ENCODE measurements at regions not wholly inside any gene's neighbourhood (a gene's known extent, or its start where the extent isn't known, plus 50 kb on each side); places are given as distances from the start of the nearest gene placed in this dataset.
A peak's percentile ranks its signal among the peaks of the same experiment; 100 is the strongest.

DNA sequence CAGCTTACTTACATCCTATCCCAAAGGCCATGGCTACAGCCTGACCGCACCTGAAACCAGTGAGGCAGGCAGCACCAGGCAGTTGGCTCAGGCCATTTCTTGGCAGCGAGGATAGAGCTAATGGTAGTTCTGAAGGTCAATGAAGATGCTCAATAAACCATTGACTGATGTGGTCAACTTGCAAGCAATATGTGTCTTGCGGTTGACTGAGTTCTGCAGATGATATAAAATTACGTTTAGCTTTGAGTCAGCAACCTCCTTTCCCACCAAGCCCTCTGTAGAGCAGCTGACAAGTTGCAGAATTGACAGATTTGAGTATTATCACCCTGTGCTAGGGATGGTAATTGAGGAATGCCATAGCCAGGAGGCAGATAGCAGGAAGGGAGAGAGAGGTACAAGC is 189.0 kb upstream of the PUM3 start:
- ATAC-seq, result no peak

DNA sequence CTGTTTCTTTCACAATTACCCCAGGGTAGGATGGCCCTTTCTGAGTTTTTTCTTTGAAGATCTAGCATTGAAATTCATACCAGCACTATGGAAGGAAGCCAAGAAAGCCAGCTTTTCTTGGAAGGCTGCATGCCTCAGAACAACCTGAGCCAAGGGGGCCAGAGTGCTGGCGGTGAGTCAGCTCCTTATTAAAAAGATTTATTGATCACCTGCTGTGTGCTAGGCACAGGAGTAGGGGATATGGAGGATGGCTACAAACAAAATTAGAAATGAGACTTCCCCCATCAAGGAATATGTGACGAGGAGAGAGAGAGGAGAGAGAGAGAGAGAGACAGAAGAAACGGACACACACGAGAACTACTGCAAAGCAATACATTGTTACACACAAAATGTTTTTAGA is 184.6 kb upstream of the PUM3 start:
- peaks cover 2% of the 10 kb centered on the region for H3K27me3 Mint-ChIP-seq (ENCODE audit: low read depth)
- DNase-seq (no peak), ATAC-seq (no peak)
- H3K9me3 Mint-ChIP-seq, result no peaks in the 10 kb centered on the region
- H3K36me3 Mint-ChIP-seq (ENCODE audit: insufficient read depth), result no peaks in the 10 kb centered on the region
- H3K4me3 Mint-ChIP-seq, result no peak overlapping the region
- no peaks in the 10 kb centered on the region for H3K4me1 Mint-ChIP-seq (ENCODE audit: low read depth)

More for the DNA sequence above, 189.0 kb upstream of the PUM3 start:
- H3K9me3 Mint-ChIP-seq, result no peaks in the 10 kb centered on the region
- H3K4me1 Mint-ChIP-seq (ENCODE audit: low read depth), result no peaks in the 10 kb centered on the region
- H3K27me3 Mint-ChIP-seq (ENCODE audit: low read depth), result peaks cover 2% of the 10 kb centered on the region
- no peak for DNase-seq
- H3K36me3 Mint-ChIP-seq (ENCODE audit: insufficient read depth), result no peaks in the 10 kb centered on the region
- no peak overlapping the region for H3K4me3 Mint-ChIP-seq

DNA sequence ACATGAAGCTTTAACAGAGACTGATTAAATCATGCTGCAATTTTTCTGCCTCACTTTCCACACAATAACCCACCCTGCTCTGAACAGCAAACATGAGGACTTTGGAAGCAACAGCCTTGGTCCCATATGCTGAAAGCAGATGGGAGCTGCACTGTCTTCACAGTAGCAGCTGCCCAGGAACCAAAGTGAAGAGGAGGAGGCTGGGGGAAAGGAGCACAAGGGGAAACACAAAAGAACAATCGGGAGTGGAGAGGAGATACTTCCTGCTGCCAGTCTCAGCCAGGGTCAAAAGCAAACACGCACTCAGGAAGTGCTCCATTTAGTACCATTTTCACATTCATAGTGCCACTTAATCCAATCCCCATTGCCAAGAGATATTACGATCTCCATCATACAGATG is 183.3 kb upstream of the PUM3 start:
- no peak overlapping the region for H3K4me3 Mint-ChIP-seq
- ATAC-seq, result no peak
- H3K36me3 Mint-ChIP-seq (ENCODE audit: insufficient read depth), result no peaks in the 10 kb centered on the region
- no peaks in the 10 kb centered on the region for H3K27me3 Mint-ChIP-seq (ENCODE audit: low read depth)
- no peaks in the 10 kb centered on the region for H3K9me3 Mint-ChIP-seq
- no peaks in the 10 kb centered on the region for H3K4me1 Mint-ChIP-seq (ENCODE audit: low read depth)
- no peak for DNase-seq

DNA sequence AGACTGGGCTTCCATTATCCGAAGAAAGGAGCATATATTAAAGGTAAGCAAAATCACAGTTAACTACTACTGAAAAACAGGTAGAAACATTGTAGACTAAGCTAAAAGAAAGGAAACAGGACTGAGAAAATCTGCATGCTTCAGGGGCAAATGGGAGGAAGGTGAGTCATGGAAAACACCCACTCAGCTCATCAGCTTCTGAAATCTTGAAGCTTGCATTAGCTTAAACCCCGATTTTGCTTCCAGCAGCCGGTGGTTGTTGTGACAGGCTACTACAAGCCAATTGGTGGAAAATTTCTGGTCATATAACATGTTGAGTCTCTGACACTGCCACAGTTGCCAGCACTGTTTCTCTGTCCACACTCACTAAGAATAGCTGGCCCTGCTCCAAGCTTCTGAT is 179.6 kb upstream of the PUM3 start:
- H3K36me3 Mint-ChIP-seq (ENCODE audit: insufficient read depth), result no peaks in the 10 kb centered on the region
- no peaks in the 10 kb centered on the region for H3K9me3 Mint-ChIP-seq
- no peak overlapping the region for H3K4me3 Mint-ChIP-seq
- H3K27me3 Mint-ChIP-seq (ENCODE audit: low read depth), result peaks cover 8% of the 10 kb centered on the region
- DNase-seq (no peak), ATAC-seq (peak in 1 of 2 donors; percentile 27)
- H3K4me1 Mint-ChIP-seq (ENCODE audit: low read depth), result no peaks in the 10 kb centered on the region

DNA sequence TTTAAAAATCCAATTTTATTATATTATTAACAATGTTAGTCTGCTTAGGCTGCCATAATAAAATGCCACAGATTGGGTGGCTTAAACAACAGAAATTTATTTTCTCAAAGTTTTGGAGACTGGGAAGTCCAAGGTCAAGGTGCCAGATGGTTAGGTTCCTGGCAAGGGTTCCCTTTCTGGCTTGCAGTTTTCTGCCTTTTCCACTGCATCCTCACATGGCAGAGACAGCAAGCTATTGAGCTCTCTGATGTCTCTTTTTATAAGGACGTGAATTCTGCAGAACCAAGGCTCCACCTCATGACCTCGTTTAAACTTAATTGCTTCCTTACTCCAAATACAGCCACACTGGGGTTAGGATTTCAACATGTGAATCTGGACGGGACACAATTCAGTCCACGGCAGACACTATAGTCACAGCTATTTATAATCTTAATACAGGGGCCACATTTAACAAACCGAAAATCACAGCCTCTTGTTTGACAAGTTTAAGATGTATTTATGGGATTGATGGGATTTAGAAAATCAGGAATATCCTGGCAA is 174.9 kb upstream of the PUM3 start:
- Mint-ChIP-seq H3K4me3 (no peak overlapping the region), H3K4me1 (ENCODE audit: low read depth) (no peaks in the 10 kb centered on the region), H3K36me3 (ENCODE audit: insufficient read depth) (no peaks in the 10 kb centered on the region), H3K27me3 (ENCODE audit: low read depth) (peaks cover 8% of the 10 kb centered on the region), H3K9me3 (no peaks in the 10 kb centered on the region)
- DNase-seq, result no peak
- ATAC-seq, result no peak

DNA sequence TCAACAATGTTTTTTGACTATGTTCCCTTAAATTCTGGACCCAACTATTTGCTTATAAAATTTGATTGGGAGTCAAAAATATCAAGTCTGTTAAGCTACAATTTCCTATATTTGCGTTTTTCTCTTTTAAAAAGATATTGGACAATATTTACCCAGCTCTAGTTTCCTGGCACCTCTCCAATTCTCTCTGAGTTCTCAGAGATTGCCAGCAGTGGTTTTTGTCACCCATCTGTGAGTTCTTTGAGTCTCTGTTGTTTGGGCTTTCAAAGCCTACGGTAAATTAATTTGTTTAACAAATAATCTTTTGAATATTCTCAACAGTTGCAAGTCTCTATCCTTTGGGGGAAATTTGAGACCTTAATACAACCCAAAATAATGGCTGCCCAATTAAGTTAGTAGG is 174.2 kb upstream of the PUM3 start:
- Mint-ChIP-seq H3K36me3 (ENCODE audit: insufficient read depth) (no peaks in the 10 kb centered on the region), H3K4me1 (ENCODE audit: low read depth) (no peaks in the 10 kb centered on the region), H3K9me3 (no peaks in the 10 kb centered on the region), H3K4me3 (no peak overlapping the region), H3K27me3 (ENCODE audit: low read depth) (peaks cover 8% of the 10 kb centered on the region)
- DNase-seq, result no peak
- ATAC-seq, result no peak

DNA sequence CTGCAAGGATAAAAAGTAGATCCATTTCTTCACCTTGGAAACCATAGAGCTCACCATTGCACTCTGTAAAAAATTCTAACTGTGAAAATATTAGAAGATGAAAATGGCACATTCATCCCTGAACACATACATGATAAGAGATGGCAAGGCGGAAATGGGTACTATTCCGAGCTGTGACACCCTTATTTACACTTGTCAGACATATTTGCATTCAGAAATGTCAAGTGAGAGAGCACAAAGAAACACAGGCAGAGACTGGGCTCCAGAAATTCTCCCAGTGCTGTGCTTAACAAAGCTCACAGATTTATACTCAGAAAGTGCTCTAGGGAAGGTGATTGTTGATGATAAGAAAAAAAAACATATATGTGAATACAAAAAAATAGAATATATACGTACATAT is 170.3 kb upstream of the PUM3 start:
- Mint-ChIP-seq H3K36me3 (ENCODE audit: insufficient read depth) (no peaks in the 10 kb centered on the region), H3K9me3 (peaks cover 4% of the 10 kb centered on the region), H3K4me1 (ENCODE audit: low read depth) (no peaks in the 10 kb centered on the region), H3K4me3 (no peak overlapping the region), H3K27me3 (ENCODE audit: low read depth) (no peaks in the 10 kb centered on the region)
- ATAC-seq (no peak), DNase-seq (no peak)

DNA sequence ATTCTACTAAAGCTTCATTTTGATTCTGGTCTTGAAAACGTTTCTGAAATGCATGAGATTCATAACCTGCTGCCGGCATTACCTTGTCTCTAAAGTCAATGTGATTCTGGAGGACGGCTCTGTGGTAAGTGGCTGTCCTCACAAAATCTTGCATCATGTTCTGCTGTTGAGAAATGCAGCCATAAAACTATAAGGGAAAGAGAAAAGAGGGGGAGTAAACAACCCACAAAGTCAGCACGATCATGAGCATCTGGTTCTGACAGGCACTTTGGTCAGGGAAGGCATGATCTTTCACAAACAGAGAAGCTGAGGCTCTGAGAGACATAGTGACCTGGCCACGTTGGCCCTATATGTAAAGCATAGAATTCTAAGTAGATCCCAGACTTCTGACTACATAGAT is 168.9 kb upstream of the PUM3 start:
- Mint-ChIP-seq H3K4me1 (ENCODE audit: low read depth) (no peaks in the 10 kb centered on the region), H3K4me3 (no peak overlapping the region), H3K9me3 (peaks cover 4% of the 10 kb centered on the region), H3K36me3 (ENCODE audit: insufficient read depth) (no peaks in the 10 kb centered on the region), H3K27me3 (ENCODE audit: low read depth) (no peaks in the 10 kb centered on the region)
- DNase-seq (no peak), ATAC-seq (no peak)

DNA sequence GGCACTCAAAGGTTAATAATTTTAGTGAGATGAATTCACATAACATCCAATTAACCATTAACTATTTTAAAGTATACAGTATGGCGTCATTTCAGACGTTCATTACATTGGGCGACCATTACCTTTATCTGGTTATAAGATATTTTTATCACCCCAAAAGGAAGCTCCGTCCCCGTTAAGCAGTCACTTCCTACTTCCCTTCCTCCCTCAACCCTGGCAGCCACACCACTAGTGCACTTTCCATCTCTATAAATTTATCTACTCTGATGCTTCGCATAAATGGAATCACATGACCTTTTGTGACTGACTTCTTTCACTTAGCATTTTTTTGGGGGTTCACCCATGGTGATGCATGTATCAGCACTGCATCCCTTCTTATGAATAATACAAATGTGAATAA is 168.3 kb upstream of the PUM3 start:
- Mint-ChIP-seq H3K9me3 (peaks cover 4% of the 10 kb centered on the region), H3K36me3 (ENCODE audit: insufficient read depth) (no peaks in the 10 kb centered on the region), H3K27me3 (ENCODE audit: low read depth) (no peaks in the 10 kb centered on the region), H3K4me1 (ENCODE audit: low read depth) (no peaks in the 10 kb centered on the region), H3K4me3 (no peak overlapping the region)
- ATAC-seq (no peak), DNase-seq (no peak)

DNA sequence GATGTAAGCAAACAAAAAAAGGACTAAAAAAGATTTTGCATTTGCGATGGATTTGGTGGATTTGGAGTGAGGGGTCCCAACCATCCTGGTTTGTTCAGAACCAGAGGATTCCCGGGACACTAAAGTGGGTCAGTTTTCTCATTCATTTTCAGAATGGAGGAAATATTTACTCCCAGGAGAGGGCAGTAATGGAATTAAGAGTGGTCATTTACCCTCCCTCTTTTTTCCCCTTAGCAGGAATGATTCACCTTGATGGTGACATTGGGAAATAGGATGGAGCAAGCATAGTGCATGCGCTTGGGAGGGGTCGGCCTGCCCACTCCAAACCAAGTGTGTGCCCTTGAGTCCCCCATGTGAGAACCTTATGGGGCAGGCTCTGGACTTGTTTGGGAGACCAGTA is 164.2 kb upstream of the PUM3 start:
- Mint-ChIP-seq H3K4me1 (ENCODE audit: low read depth) (no peaks in the 10 kb centered on the region), H3K27me3 (ENCODE audit: low read depth) (no peaks in the 10 kb centered on the region), H3K9me3 (peaks cover 4% of the 10 kb centered on the region), H3K4me3 (no peak overlapping the region), H3K36me3 (ENCODE audit: insufficient read depth) (no peaks in the 10 kb centered on the region)
- ATAC-seq (no peak), DNase-seq (no peak)

DNA sequence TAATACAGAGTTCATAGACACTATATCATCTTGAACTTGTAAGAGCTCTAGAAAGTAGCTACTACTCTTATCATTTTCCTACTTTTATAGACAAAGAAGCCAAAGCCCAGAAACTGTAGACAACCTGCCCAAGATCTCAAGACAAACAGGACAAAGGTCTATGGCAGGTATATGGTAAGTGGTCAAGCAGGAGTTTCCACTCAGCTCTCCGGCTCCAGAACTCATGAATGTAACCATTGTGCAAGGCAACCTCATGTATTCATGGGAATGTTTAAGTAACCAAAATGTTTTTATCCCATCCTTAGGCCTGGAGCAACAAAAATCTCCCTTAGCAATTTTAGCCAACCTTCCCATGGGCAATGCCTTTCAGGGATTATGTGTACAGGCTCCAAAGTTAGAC is 163.4 kb upstream of the PUM3 start:
- Mint-ChIP-seq H3K36me3 (ENCODE audit: insufficient read depth) (no peaks in the 10 kb centered on the region), H3K4me3 (no peak overlapping the region), H3K9me3 (peaks cover 4% of the 10 kb centered on the region), H3K4me1 (ENCODE audit: low read depth) (no peaks in the 10 kb centered on the region), H3K27me3 (ENCODE audit: low read depth) (no peaks in the 10 kb centered on the region)
- DNase-seq, result no peak
- ATAC-seq, result no peak

DNA sequence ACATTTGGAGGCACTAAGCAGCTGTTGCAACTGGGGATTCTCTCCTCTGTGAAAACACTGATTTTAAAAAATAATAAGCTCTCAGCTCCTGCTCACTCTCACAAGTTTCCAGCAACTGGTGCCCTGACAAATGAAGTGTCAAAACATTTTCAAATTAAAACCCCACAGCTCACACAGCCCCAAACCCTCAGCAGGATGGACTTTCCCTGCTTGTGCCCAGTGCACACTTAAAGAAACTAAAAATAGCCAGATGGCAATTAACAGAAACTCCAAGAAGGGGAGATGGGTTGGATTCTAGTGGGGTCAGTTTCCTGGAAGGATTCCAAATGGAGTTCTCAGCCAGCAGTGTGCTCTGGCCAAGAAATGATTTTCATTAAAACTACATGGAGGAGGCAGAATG is 163.0 kb upstream of the PUM3 start:
- Mint-ChIP-seq H3K27me3 (ENCODE audit: low read depth) (no peaks in the 10 kb centered on the region), H3K4me1 (ENCODE audit: low read depth) (no peaks in the 10 kb centered on the region), H3K9me3 (peaks cover 4% of the 10 kb centered on the region), H3K36me3 (ENCODE audit: insufficient read depth) (no peaks in the 10 kb centered on the region), H3K4me3 (no peak overlapping the region)
- ATAC-seq (no peak), DNase-seq (no peak)

DNA sequence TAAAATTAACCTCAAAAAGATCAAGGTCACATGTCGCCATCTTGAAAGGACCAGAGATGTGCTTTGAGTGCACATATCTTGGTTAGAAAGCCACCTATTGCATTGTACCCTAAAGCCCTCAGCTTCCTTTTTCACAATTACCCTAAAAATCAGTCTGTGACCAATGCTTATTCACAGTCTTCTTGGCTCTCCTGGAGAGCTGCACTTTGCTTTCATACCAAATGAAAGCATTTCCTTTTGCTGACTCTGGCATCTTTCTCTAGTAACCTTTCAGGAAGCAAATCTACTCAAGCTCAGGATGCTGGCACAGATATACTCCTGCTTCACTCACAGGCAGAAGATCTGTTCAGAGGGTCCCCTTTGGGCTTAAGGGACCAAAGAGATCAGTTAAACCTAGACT is 160.7 kb upstream of the PUM3 start:
- Mint-ChIP-seq H3K9me3 (peaks cover 8% of the 10 kb centered on the region), H3K36me3 (ENCODE audit: insufficient read depth) (peaks cover 1% of the 10 kb centered on the region), H3K4me1 (ENCODE audit: low read depth) (no peaks in the 10 kb centered on the region), H3K27me3 (ENCODE audit: low read depth) (peaks cover 5% of the 10 kb centered on the region), H3K4me3 (no peak overlapping the region)
- DNase-seq (no peak), ATAC-seq (no peak)

DNA sequence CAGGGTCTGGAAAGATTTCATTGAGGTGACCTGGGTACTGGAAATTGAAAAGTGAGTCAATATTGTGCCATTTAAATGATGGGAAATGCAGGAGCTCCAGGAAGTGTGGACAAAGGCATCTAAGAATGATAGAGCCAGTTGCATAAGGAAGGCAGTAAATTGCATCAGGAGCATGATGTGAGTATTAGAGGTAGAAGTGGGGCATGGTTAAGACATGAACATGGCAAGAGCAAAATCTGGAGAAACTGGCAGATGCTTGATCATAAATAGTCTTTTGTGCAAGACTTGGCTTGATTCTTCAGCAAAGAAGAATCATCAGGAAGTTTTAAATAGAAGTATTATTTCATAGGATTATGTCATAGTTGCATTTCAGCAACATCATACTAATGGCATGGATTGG is 157.4 kb upstream of the PUM3 start:
- DNase-seq, result no peak
- H3K27me3 Mint-ChIP-seq (ENCODE audit: low read depth), result peaks cover 5% of the 10 kb centered on the region
- no peak for ATAC-seq
- H3K4me1 Mint-ChIP-seq (ENCODE audit: low read depth), result no peaks in the 10 kb centered on the region
- peaks cover 1% of the 10 kb centered on the region for H3K36me3 Mint-ChIP-seq (ENCODE audit: insufficient read depth)
- no peak overlapping the region for H3K4me3 Mint-ChIP-seq
- H3K9me3 Mint-ChIP-seq, result peaks cover 5% of the 10 kb centered on the region

DNA sequence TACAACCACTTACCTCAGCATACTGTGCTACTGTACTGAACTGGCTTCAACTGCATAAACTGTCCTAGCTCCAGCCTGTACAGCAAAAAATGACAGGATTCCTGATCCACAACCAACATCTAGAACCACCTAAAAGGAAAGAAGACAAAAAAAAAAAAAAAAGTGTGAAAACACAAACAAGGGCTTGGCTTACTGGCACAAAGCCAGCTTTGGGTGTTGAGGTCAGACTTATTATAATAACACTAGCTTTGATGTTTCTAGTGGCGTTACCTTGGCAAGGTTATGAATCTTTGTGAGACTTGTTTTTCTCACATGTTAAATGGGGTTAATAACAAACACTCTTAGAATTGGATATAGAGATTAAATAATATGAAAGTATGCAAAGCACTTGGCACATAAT is 148.5 kb upstream of the PUM3 start:
- H3K27me3 Mint-ChIP-seq (ENCODE audit: low read depth), result peaks cover 5% of the 10 kb centered on the region
- no peak for ATAC-seq
- H3K4me1 Mint-ChIP-seq (ENCODE audit: low read depth), result no peaks in the 10 kb centered on the region
- no peak for DNase-seq
- H3K9me3 Mint-ChIP-seq, result no peaks in the 10 kb centered on the region
- no peak overlapping the region for H3K4me3 Mint-ChIP-seq
- H3K36me3 Mint-ChIP-seq (ENCODE audit: insufficient read depth), result no peaks in the 10 kb centered on the region

DNA sequence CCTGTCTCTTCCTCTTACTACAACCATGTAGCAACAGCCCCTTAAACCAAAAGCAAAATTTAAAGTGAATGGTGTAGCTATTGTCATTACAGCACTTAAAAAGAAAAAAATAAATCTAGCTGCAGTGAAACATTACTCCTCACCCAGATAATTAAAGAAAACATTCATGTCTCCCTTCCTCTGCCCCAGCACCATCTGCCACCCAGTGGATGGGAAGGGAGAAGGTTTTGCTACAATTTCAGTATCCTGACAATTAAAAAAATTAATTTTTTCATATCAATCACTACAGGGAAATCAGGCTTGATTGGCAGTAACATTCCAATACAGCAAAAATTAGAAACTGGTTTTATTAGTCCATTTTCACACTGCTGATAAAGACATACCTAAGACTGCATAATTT is 147.4 kb upstream of the PUM3 start:
- H3K4me3 Mint-ChIP-seq, result no peak overlapping the region
- peaks cover 11% of the 10 kb centered on the region for H3K27me3 Mint-ChIP-seq (ENCODE audit: low read depth)
- no peaks in the 10 kb centered on the region for H3K9me3 Mint-ChIP-seq
- DNase-seq (no peak), ATAC-seq (no peak)
- H3K36me3 Mint-ChIP-seq (ENCODE audit: insufficient read depth), result no peaks in the 10 kb centered on the region
- H3K4me1 Mint-ChIP-seq (ENCODE audit: low read depth), result no peaks in the 10 kb centered on the region
